Spinal cord (tissue), 9 donors: ENCODE measurements at regions not wholly inside any gene's neighbourhood (a gene's known extent, or its start where the extent isn't known, plus 50 kb on each side); places are given as distances from the start of the nearest gene placed in this dataset.
A peak's percentile ranks its signal among the peaks of the same experiment; 100 is the strongest.

Experiments used
- DNase-seq, 6 donors: peaks; one replicate each; pipeline versions ENCODE4 v3.0.0 to v3.0.0-alpha.2; 2013 to 2015; ENCODE audit warnings: low spot score in 6 of 6, low read depth in 4 of 6
- H3K27ac ChIP-seq: one replicate; pipeline ENCODE4 v1.5.1; 2013; ENCODE audit warnings: low read depth, low read length, control low read depth
- H3K27me3 ChIP-seq: one replicate; pipeline ENCODE4 v1.6.1; 2013; ENCODE audit warnings: low read length; ENCODE audit not compliant: control insufficient read depth, insufficient read depth
- H3K36me3 ChIP-seq: one replicate; pipeline ENCODE4 v1.6.1; 2013; ENCODE audit warnings: low read length; ENCODE audit not compliant: control insufficient read depth, insufficient read depth
- H3K4me1 ChIP-seq: one replicate; pipeline ENCODE4 v1.6.1; 2013; ENCODE audit warnings: low read length; ENCODE audit not compliant: control insufficient read depth, insufficient read depth
- H3K4me3 ChIP-seq: one replicate; pipeline ENCODE4 v1.5.1; 2013; ENCODE audit warnings: low read depth, low read length, control low read depth
- H3K9me3 ChIP-seq: one replicate; pipeline ENCODE4 v1.6.1; 2013; ENCODE audit warnings: low read length; ENCODE audit not compliant: control insufficient read depth, insufficient read depth
- WGBS: methylation state at CpG from one replicate; pipeline ENCODE4 v1.1.5; 2013; ENCODE audit warnings: missing lambda C conversion rate; ENCODE audit not compliant: insufficient coverage; 5-methylcytosine and 5-hydroxymethylcytosine counted together
- donor health status: healthy.

GRCh38 chr1:55426619-55427018 is 211.5 kb upstream of the USP24 start:
- no peak for DNase-seq
- Histone ChIP-seq H3K4me1 (no peaks in the 10 kb centered on the region), H3K9me3 (no peaks in the 10 kb centered on the region), H3K27ac (no peak overlapping the region), H3K27me3 (peaks cover 2% of the 10 kb centered on the region), H3K36me3 (no peaks in the 10 kb centered on the region), H3K4me3 (no peak overlapping the region)
- WGBS = 100% methylated on average over 1 of the region's 2 CpGs

- no peak for DNase-seq
- Histone ChIP-seq H3K27me3 (peaks cover 2% of the 10 kb centered on the region), H3K9me3 (no peaks in the 10 kb centered on the region), H3K27ac (no peak overlapping the region), H3K4me3 (no peak overlapping the region), H3K4me1 (no peaks in the 10 kb centered on the region), H3K36me3 (no peaks in the 10 kb centered on the region)
- 90% methylated on average over 2 of the region's 5 CpGs for WGBS
These were observed 211.0 kb upstream of the USP24 start for GRCh38 chr1:55426156-55426555.

- H3K4me3 ChIP-seq = no peak overlapping the region
- H3K9me3 ChIP-seq = no peaks in the 10 kb centered on the region
- WGBS = 95% methylated on average over 2 of the region's 9 CpGs
- no peak overlapping the region for H3K27ac ChIP-seq
- no peaks in the 10 kb centered on the region for H3K4me1 ChIP-seq
- H3K36me3 ChIP-seq = no peaks in the 10 kb centered on the region
- no peak for DNase-seq
- H3K27me3 ChIP-seq = peaks cover 2% of the 10 kb centered on the region
These were observed 210.3 kb upstream of the USP24 start for GRCh38 chr1:55425310-55425930.

DNA sequence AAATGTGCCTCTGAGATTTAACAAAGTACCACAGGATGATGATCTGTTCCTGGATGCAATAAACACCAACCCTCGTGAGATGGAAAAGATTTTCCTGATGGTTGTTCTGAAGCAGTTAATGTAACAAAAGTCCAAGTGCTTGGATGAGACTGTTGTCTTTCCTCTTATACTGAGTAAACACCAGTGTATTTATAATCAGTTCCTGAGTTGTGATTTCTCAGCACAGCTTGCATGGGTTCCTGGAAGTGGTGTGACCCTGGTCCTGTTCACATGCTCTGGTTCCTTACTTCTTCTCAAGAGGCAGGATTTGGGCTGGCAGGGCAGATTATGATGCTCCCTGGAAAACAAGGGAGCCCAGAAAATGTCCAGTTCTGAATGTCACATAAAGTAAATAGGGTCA is 208.2 kb upstream of the USP24 start:
- Histone ChIP-seq H3K4me3 (no peak overlapping the region), H3K36me3 (no peaks in the 10 kb centered on the region), H3K27me3 (peaks cover 2% of the 10 kb centered on the region), H3K27ac (no peak overlapping the region), H3K4me1 (no peaks in the 10 kb centered on the region), H3K9me3 (no peaks in the 10 kb centered on the region)
- DNase-seq = no peak
- WGBS = no CpG with 5 or more reads among the region's 1 CpG

DNA sequence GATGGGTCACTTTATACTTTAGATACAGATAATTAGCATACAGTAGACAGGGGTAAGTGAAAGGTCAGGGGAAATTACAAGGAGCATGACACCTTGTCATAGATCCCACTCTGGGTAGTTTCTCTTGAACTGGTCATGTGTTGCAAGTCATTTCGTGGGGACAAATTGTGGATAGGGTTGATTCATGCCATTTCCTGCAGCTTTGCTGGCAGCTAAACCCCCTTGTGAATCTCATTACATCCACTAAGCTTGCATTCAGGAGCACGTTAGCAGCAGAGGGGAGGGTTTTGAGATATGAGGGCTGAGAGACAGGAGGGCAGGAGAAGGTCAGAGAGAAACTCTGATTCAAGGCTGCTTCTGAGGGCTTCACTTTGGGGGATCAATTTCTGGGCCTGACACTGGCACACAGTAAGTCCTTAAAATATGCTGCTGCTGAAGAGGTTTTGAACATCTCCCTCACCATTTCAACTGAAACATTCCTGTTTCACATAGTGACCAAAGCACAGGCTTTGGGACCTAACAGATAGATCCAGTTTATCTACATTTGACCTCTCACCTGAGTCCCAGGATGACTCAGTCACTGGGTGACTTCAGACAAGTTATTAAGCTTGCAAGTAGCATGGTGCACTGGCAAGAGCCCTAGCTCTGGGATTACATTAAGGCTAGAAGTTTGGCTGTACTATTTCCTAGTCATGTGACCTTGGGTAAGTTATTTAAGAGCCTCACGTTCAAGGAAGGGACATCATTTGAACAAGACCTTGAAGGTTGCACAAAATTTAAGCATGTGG is 206.0 kb upstream of the USP24 start:
- DNase-seq = no peak
- no CpG with 5 or more reads among the region's 3 CpGs for WGBS

GRCh38 chr1:55420026-55420425 is 204.9 kb upstream of the USP24 start:
- WGBS = no CpG with 5 or more reads among the region's 2 CpGs
- no peak for DNase-seq
- Histone ChIP-seq H3K27ac (no peak overlapping the region), H3K36me3 (no peaks in the 10 kb centered on the region), H3K27me3 (no peaks in the 10 kb centered on the region), H3K4me1 (no peaks in the 10 kb centered on the region), H3K4me3 (no peak overlapping the region), H3K9me3 (no peaks in the 10 kb centered on the region)

More for the DNA sequence above, 206.0 kb upstream of the USP24 start:
- no peak overlapping the region for H3K27ac ChIP-seq
- no peaks in the 10 kb centered on the region for H3K9me3 ChIP-seq
- no peaks in the 10 kb centered on the region for H3K4me1 ChIP-seq
- H3K4me3 ChIP-seq = no peak overlapping the region
- no peaks in the 10 kb centered on the region for H3K27me3 ChIP-seq
- no peaks in the 10 kb centered on the region for H3K36me3 ChIP-seq

GRCh38 chr1:55418208-55419000 is 203.2 kb upstream of the USP24 start:
- WGBS = 89% methylated on average over 5 of the region's 10 CpGs
- Histone ChIP-seq H3K4me1 (no peaks in the 10 kb centered on the region), H3K36me3 (no peaks in the 10 kb centered on the region), H3K4me3 (no peak overlapping the region), H3K27me3 (no peaks in the 10 kb centered on the region), H3K9me3 (no peaks in the 10 kb centered on the region), H3K27ac (no peak overlapping the region)
- no peak for DNase-seq

DNA sequence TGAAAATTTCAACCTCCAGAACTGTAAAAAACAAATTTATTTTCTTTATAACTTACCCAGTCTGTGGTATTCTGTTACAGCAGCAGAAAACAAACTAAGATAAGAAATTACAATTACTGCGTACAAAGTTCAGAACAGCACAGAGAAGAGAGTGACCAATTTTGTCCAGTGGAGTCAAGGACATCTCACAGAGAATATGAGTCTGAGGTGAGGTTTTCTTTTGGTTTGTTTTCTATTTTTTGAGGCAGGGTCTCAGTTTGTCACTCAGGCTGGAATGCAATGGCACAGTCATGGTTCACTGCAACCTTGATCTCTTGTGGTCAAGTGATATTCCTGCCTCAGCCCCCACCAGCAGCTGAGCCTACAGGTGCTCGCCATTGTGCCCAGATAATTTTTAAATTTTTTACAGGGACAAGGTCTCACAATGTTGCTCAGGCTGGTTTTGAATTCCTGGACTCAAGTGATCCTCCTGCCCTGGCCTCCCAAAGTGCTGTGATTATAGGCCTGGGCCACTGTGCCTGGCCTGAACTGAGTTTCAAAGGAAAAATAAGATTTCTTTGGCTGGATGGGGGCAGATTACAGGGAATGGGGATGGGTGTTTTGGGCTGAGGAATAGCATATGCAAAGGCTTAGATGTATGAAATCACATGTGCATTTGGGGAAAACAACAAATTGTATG is 201.1 kb upstream of the USP24 start:
- no peaks in the 10 kb centered on the region for H3K4me1 ChIP-seq
- H3K4me3 ChIP-seq = no peak overlapping the region
- H3K27me3 ChIP-seq = no peaks in the 10 kb centered on the region
- 100% methylated on average over 2 of the region's 2 CpGs for WGBS
- no peaks in the 10 kb centered on the region for H3K9me3 ChIP-seq
- H3K27ac ChIP-seq = no peak overlapping the region
- no peak for DNase-seq
- no peaks in the 10 kb centered on the region for H3K36me3 ChIP-seq

DNA sequence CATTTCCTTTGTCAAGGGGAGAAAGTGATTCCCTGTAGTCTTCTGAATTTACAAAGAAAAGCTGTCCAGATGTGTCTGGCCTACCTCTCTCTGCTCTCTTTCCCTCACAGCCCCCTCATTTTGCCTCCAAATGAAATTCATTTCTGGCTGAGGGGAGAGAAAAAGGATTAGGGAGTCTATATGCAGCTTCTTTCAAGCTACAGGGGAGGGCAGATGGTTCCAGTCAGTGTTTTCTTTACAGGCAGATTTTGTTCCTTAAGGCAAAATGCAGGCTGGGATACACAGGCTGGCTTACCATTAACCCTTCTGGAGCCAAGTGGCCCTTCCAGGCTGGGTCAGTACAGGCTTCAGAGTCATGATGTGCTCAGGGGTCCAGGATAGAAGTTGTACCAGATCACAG is 198.1 kb upstream of the USP24 start:
- no peak overlapping the region for H3K4me3 ChIP-seq
- H3K9me3 ChIP-seq = no peaks in the 10 kb centered on the region
- no peaks in the 10 kb centered on the region for H3K27me3 ChIP-seq
- H3K27ac ChIP-seq = no peak overlapping the region
- H3K36me3 ChIP-seq = no peaks in the 10 kb centered on the region
- no peaks in the 10 kb centered on the region for H3K4me1 ChIP-seq
- peak in 1 of 6 donors; percentile 47 for DNase-seq
